HG03139 (cell line): ENCODE measurements at regions not wholly inside any gene's neighbourhood (a gene's known extent, or its start where the extent isn't known, plus 50 kb on each side); places are given as distances from the start of the nearest gene placed in this dataset.
"Not testable (repeated sequence)": the region's sequence is repeated elsewhere in the genome, so short reads cannot be mapped to it uniquely, and the experiment has no call there.

Experiments used
- ATAC-seq: cut with Tn5 transposase; IDR thresholded peaks from one replicate; pipeline ENCODE4 v1.9.1; 2021; ENCODE audit not compliant: unreplicated experiment

DNA sequence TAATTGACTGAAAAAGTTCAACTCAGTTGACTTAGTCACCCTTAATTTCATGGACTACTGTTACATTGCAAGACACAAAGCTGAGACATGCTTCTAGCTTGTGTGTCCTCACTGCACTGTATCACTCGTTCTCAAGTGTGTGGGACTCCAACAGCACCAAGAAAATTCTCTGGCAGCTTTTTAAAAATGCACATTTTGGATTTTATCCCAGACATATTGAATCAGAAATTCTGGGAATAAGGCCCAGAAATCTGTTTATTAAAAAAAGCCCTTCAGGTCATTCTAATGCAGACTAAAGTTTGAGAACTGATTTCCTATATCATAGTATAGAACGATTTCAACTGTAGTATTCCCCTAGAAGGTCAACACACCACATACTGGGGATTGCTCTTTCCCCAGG is 1485.3 kb downstream of the PCDH9 start:
- ATAC-seq = no peak

- no peak for ATAC-seq
Observed at GRCh38 chr13:65733110-65733509, 1497.0 kb downstream of the PCDH9 start.

DNA sequence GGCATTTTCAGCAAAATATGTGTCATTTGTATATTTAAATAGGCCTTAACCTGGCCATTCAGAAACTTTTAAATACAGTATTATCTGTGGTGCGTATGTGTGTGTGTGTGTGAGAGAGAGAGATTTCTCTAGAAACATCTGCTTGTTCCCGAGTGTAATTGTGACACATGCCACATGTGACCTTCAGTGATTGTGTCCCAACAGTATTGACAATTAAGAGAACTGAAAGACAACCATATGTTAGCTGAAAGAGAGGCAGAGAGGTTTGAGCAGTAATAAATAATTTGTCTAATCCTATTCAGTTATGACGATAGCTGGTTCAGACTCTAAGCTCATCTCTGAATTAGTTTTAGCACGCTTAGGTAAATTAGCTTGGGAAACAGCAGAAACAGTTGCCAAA is 1503.1 kb downstream of the PCDH9 start:
- ATAC-seq = no peak

DNA sequence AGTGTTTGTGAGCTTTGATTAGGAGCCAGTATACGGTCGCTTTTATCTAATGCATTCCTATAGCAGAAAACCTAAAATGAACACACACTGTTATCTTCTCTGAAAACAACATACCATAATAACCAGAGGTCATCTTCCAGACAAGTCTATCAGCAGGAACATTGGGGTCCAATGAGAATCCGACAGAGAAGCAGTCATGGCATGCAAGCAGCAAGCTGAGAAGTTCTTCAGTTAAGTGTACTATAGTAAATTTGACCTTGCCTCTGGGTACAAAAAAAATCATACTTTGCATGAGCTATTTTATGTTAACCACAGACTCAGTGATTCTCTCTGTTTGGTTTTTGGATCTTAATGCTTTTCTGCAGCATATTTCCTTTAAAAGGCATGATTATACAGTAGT is 1505.1 kb downstream of the PCDH9 start:
- ATAC-seq = no peak

DNA sequence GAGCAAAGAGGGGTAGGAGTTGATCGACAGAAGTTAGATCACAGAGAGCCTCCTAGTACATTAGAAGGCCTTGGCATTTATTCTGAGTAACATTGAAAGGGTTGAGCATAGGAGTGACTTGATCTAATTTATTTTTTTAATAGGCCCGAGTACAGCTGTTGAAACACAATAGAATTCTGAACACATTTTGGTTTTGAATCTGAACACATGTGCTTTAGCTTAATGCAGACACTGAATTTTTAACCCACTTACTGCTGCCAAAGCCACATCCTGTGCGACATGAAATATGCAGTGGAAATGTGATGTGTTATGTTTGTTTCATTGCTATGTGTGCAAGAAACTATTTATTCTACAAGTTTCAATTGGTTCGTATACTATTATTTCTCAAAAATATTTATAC is 1505.9 kb downstream of the PCDH9 start:
- ATAC-seq = no peak

- no peak for ATAC-seq
Observed at GRCh38 chr13:65722506-65722905, 1507.6 kb downstream of the PCDH9 start.

- no peak for ATAC-seq
Observed at GRCh38 chr13:65719831-65720230, 1510.3 kb downstream of the PCDH9 start.

GRCh38 chr13:65710514-65710913 is 1519.6 kb downstream of the PCDH9 start:
- ATAC-seq = no peak

DNA sequence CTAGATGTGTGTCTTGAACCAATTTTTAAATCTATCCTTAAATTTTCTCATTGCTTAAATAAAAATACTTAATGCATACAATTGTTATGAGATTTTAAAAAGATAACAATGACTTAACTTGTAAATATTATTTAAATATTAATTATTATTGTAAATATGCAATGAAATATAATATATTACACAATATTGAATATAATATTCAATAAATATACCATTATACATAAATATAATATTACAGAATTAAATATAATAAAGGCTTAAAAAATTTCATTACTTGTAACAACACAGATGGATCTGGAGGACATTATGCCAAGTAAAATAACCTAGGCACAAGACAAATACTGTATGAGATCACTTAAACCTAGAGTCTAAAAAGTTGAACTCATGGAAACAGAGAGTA is 1532.3 kb downstream of the PCDH9 start:
- ATAC-seq = no peak

- ATAC-seq = no peak
Observed at GRCh38 chr13:65679240-65679639, 1550.9 kb downstream of the PCDH9 start.

GRCh38 chr13:65677906-65678305 is 1552.2 kb downstream of the PCDH9 start:
- ATAC-seq = no peak

DNA sequence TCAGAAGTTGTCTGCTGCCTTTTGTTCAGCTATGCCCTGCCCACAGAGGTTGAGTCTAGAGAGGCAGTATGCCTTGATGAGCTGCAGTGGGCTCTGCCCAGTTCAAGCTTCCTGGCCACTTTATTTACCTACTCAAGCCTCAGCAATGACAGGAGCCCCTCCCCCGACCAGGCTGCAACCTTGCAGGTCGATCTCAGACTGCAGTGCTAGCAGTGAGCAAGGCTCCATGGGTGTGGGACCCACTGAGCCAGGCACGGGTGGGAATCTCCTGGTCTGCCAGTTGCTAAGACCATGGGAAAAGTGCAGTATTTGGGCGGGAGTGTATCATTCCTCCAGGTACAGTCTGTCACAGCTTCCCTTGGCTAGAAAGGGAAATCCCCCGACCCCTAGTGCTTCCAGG is 1554.8 kb downstream of the PCDH9 start:
- ATAC-seq = not testable (repeated sequence)

GRCh38 chr13:65670014-65670625 is 1560.0 kb downstream of the PCDH9 start:
- no peak for ATAC-seq

DNA sequence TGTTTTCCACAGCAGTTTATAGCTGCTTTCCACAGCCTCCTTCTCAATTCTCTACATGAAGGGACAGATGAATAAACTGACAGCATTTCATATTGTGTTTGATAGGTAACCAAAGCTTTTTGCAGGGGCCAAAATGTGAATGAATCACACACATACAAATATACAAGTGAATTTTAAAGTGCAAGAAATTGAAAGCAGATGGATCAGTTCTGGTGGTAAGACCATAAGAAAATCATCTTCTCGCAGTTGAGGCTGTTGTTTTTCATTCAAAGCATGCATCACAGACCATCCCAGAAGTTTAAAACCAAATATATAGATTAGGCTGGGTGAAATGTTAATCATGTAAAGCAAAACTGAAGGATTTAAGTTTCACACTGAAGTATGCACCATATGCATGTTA is 1569.4 kb downstream of the PCDH9 start:
- no peak for ATAC-seq

GRCh38 chr13:65656740-65657329 is 1573.3 kb downstream of the PCDH9 start:
- ATAC-seq = no peak

DNA sequence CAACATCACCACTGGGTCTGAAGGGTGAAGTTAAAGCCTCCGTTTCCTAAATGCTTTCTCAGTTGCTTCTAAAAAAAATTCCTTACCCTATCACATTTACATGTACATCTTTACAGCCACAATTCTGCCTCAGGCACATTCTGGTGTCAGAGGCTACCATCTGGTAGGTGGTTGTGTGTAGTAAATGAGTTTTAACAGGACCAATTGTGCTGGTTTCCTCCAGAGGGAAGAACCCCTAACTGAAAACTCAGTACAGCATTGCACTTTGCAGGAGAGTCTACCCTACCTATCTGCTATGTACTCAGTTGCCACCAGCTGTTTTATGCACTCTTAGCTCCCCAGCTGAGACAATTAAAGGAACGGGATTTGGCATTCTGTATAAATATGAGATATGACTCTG is 1576.5 kb downstream of the PCDH9 start:
- no peak for ATAC-seq

DNA sequence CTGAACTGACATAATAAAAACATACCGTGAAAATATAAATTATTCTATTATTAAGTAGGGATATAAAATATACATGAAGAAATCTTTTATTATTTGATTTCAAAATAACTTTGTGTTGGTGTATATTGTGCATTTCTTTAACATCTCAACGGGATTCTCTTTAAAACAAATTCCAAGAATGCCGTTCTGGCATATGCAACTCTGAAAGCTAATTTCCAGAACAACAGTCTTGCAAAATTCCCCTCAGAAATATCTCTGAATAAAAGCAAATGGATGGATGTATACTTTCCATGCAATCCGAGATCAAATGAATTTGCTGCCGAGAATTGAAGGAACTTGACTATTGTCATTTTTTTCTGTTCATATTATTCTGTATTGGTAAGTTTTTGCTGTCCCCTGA is 1579.8 kb downstream of the PCDH9 start:
- no peak for ATAC-seq

DNA sequence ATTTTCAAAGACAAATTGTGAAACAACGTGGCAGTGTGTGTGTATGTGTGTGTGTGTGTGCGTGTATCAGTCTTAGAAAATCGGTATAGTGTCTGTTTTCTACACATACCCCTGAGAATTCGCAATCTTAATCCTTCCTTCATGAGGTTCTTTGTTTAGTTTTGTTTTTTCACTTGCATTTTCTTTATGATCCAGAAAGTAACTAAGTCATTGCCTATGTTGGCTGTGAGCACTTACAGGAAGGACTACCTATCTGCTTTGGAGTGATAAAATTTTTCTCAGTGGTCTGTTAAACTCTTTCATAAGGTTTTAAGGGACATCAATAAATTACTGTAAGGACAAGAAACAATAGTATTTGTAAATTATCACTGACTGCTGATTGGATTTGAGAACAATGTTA is 1587.1 kb downstream of the PCDH9 start:
- ATAC-seq = no peak

DNA sequence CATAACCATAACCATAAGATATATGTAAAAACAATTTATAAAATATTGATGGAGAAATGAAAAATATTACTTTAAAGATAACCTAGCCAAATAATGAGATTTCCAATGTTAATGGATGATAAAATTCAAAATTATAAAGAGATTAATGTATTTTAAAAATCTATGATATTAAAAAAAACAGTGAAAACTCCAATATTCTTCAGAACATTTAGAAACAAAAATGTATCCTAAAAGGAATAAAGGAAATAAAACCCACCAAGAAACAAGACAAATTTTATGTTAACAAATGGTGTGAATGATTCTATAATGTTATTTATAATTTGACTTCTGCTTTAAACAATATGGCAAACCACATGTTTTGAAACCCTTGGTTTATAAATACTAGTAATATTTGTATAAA is 1587.8 kb downstream of the PCDH9 start:
- no peak for ATAC-seq

- peak; percentile 86 for ATAC-seq
Observed at GRCh38 chr13:65638572-65639168, 1591.5 kb downstream of the PCDH9 start.

DNA sequence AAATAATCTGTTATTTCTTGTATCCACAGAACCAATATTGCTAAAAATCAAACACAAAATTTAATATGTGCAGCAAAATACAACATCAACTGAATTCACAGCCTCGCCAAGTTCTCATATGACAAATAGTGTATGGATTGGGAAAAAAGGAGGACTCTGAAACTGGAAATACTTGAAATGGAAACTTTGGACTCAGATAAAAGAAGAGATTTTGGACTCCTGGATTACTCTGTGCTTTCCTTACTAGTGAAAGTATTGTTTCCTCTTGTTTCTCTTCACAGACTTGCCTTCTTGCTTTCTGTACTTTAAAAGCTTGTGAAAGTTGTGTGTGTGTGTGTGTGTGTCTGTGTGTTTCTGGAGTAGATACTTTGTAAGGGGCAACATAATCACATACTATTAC is 1596.3 kb downstream of the PCDH9 start:
- no peak for ATAC-seq

- no peak for ATAC-seq
Observed at GRCh38 chr13:65631078-65631477, 1599.1 kb downstream of the PCDH9 start.

- ATAC-seq = no peak
Observed at GRCh38 chr13:65629926-65630325, 1600.2 kb downstream of the PCDH9 start.
